ENCODE measurements at regions not wholly inside any gene's neighbourhood (a gene's known extent, or its start where the extent isn't known, plus 50 kb on each side); places are given as distances from the start of the nearest gene placed in this dataset.

- peak overlapping the region in 1 of 10 donors; percentile 75 for H3K27ac ChIP-seq
- intact Hi-C loops (cut with DNase I): no loop called here
- 45 to 66% methylated on average over 3 of the region's 3 CpGs for WGBS, 2 donors
- H3K9me3 ChIP-seq: no peaks in the 10 kb centered on the region
- TF ChIP-seq CTCF (IDR thresholded peaks at IDR 0.05): no peak
- peaks cover 0 to 14% (median 0%) of the 10 kb centered on the region in 9 donors for H3K4me1 ChIP-seq
- H3K36me3 ChIP-seq: no peaks in the 10 kb centered on the region
- ATAC-seq (peak in 1 of 8 donors; percentile 25), DNase-seq (no peak)
- H3K27me3 ChIP-seq: peaks cover 0 to 3% (median 0%) of the 10 kb centered on the region in 7 donors
- no peak overlapping the region for H3K4me3 ChIP-seq
These were observed 122.4 kb upstream of the NMUR2 start for GRCh38 chr5:152527358-152528052.

- ATAC-seq: no peak
- DNase-seq: no peak
- TF ChIP-seq CTCF (IDR thresholded peaks at IDR 0.05): no peak
- H3K27me3 ChIP-seq: no peaks in the 10 kb centered on the region
- intact Hi-C loops (cut with DNase I): no loop called here
- H3K4me3 ChIP-seq: no peak overlapping the region
- H3K36me3 ChIP-seq: no peaks in the 10 kb centered on the region
- H3K9me3 ChIP-seq: no peaks in the 10 kb centered on the region
- H3K4me1 ChIP-seq: peaks cover 0 to 16% (median 0%) of the 10 kb centered on the region in 9 donors
- no peak overlapping the region for H3K27ac ChIP-seq
These were observed 124.4 kb upstream of the NMUR2 start for GRCh38 chr5:152529440-152529839.

GRCh38 chr5:152532714-152533113 is 127.6 kb upstream of the NMUR2 start:
- H3K4me1 ChIP-seq: peaks cover 0 to 13% (median 0%) of the 10 kb centered on the region in 9 donors
- no peaks in the 10 kb centered on the region for H3K9me3 ChIP-seq
- intact Hi-C loops (cut with DNase I): loop anchor here (1.0 to 10.0 kb wide), 6 partner anchors 615 to 1435 kb away; partner anchors contain the start of gene GRIA1 (in 2 of the 10)
- WGBS, 2 donors: 33 to 51% methylated on average over 2 of the region's 2 CpGs
- DNase-seq: peak in 1 of 2 donors; percentile 17
- peak in 2 of 8 donors; percentile 22 to 46 for ATAC-seq
- TF ChIP-seq CTCF (IDR thresholded peaks at IDR 0.05): peak in 8 of 9 donors; percentile 20 to 69 (median 61)
- no peak overlapping the region for H3K27ac ChIP-seq
- H3K36me3 ChIP-seq: no peaks in the 10 kb centered on the region
- no peaks in the 10 kb centered on the region for H3K27me3 ChIP-seq
- H3K4me3 ChIP-seq: no peak overlapping the region

- no peak for DNase-seq
- TF ChIP-seq CTCF (IDR thresholded peaks at IDR 0.05): no peak
- Histone ChIP-seq H3K9me3 (no peaks in the 10 kb centered on the region), H3K36me3 (no peaks in the 10 kb centered on the region), H3K27me3 (no peaks in the 10 kb centered on the region), H3K4me1 (peaks cover 0 to 8% (median 0%) of the 10 kb centered on the region in 9 donors), H3K27ac (no peak overlapping the region), H3K4me3 (no peak overlapping the region)
- no peak for ATAC-seq
- WGBS, 2 donors: 25 to 48% methylated on average over 1 of the region's 1 CpG
- intact Hi-C loops (cut with DNase I): loop anchor here in 7 of 10 donors (5.0 to 10.0 kb wide), 4 partner anchors 613 to 1433 kb away; partner anchors contain the start of gene GRIA1 (in 2 of the 7)
These were observed 129.6 kb upstream of the NMUR2 start for GRCh38 chr5:152534641-152535040.

Measured in heart right ventricle (tissue), 16 donors.